ENCODE measurements at regions not wholly inside any gene's neighbourhood (a gene's known extent, or its start where the extent isn't known, plus 50 kb on each side); places are given as distances from the start of the nearest gene placed in this dataset.

DNA sequence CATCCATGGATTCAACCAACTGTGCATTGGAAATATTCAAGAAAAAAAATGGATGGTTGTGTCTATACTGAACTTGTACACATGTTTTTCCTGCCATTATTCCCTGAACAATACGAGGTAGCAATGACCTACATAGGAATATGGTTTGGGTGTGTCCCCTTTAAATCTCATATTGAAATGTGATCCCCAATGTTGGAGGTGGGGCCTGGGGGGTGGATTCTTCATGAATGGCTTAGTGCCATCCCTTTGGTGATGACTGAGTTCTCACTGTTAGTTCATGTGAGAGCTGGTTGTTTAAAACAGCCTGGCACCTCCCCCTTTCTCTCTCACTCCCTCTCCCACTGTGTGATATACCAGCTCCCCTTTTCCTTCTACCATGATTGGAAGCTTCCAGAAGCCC lies 139.8 kb upstream of the BACH2 start:
- TF ChIP-seq TAF1 (IDR thresholded peaks at IDR 0.05; ENCODE audit: borderline replicate concordance, insufficient read depth, low read length) (no peak), SIN3A (IDR thresholded peaks at IDR 0.05; ENCODE audit: borderline replicate concordance, insufficient read depth, low read length) (no peak), FOXP2 (optimal IDR thresholded peaks at IDR 0.05; ENCODE audit: borderline replicate concordance, extremely low read depth, extremely low read length, insufficient read depth) (no peak)

All from PFSK-1 (cell line).